HG03139 (cell line): ENCODE measurements at regions not wholly inside any gene's neighbourhood (a gene's known extent, or its start where the extent isn't known, plus 50 kb on each side); places are given as distances from the start of the nearest gene placed in this dataset.
"Not testable (repeated sequence)": the region's sequence is repeated elsewhere in the genome, so short reads cannot be mapped to it uniquely, and the experiment has no call there.

Experiments used
- ATAC-seq: cut with Tn5 transposase; IDR thresholded peaks from one replicate; pipeline ENCODE4 v1.9.1; 2021; ENCODE audit not compliant: unreplicated experiment

DNA sequence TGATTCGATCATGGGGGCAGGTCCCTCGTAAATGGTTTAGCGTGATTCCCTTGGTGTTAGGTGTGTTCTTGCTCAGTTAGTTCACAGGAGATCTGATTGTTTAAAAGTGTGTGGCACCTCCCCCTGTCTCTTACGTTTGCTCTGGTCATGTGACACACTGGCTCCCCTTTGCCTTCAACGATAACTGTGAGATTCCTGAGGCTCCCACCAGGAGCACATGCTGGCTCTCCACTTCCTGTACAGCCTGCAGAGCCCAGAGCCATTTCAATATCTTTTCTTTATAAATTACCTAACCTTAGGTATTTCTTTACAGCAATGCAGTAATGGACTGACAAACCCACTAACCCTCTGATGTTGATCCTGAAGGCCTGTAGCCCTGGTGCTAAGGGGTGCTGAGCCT lies 141.9 kb downstream of the FCRL5 start:
- no peak for ATAC-seq

DNA sequence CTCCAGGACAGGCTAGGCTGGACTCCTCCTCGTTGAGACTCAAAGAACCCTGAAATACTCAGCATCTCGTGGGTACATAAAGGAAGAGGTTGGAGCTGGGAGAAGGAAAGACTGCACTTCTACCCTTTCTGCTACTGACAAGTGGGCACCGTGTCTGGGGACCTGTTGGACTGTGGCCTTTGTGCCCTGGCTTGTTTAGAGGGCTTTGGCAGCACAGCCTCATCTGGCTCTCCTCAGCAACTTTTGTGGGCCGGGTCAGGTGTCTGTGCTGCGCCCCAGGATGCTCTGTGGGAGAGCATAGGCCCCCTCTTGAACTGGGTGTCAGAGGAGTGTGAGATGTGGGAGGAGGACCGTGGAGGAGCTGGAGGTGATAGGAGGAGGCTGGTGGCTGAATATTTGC lies 142.4 kb downstream of the FCRL5 start:
- no peak for ATAC-seq

DNA sequence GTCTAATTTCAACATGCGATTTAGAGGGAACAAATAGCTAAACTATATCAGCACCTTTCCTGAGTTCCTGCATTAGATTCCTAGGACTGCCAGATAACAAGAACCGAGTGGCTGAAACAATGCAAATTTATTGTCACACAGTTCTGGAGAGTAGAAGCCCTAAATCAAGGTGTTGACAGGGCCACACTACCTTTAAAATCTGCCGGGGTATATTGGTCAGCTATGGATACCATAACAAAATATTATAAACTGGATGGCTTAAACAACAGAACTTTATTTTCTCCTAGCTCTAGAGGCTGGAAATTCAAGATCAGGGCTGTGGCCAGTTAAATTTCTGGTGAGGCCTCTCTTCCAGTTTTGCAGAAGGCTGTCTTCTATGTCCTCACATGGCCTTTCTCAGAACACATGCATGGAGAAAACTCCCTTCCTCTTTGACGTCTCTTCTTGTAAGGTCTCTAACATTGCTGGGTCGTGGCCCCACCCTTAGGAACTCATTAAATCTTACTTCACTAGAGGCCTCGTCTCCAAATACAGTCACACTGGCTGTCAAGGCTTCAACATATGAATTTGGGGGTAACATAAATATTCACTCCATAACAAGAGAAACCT lies 144.3 kb downstream of the FCRL5 start:
- ATAC-seq, result no peak

DNA sequence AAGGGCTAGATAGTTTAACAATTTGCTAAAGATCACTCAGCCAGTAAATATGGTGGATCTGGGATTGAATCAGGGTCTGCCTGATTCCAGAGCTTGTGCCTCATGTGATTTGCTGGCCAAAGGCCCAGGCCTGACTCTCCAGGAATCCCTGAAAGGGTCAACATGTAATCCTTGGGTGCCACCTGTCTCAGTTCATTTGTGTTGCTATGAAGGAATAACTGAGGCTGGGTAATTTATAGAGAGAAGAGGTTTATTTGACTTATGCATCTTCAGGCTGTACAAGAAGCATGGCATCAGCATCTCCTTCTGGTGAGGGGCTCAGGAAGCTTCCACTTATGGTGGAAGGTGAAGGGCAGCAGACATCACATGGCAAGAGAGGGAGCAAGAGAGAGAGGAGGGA lies 144.9 kb downstream of the FCRL5 start:
- ATAC-seq, result no peak

DNA sequence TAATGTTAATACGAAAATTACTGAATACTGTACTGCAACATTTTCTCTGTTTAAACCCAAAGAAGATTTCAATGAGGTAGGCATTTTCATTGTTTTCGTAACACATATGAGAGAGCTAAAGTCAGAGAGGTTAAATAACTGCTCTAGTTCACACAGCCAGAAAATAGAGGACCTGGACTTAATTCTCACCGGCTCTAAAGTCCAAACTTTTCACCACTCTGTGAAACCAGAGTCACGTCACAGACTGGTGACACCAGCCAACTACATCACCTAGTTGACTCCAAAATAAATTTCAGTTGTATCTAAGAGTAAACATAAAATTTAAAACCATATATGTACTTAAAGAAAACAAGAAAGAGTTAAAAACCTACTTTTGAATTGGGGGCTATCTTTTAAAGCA lies 146.7 kb downstream of the FCRL5 start:
- ATAC-seq, result no peak

DNA sequence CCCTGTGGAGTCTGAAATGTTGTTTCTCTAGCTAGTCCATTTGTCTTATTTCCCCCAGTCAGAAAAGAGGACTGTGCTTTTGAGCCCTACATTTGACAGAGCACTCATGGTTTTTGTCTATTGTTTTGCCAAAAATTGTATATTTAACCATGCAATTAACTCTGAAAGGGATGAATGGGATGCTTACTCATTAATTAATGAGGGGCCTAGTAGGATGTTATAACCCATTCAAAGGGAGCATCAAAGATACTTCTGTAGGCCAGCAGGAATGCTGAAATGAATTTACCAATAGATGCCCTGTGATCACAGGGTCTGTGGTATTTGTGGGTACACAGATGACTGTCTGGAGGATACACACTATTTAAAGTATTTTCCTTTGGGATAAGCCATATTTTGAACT lies 147.7 kb downstream of the FCRL5 start:
- no peak for ATAC-seq

DNA sequence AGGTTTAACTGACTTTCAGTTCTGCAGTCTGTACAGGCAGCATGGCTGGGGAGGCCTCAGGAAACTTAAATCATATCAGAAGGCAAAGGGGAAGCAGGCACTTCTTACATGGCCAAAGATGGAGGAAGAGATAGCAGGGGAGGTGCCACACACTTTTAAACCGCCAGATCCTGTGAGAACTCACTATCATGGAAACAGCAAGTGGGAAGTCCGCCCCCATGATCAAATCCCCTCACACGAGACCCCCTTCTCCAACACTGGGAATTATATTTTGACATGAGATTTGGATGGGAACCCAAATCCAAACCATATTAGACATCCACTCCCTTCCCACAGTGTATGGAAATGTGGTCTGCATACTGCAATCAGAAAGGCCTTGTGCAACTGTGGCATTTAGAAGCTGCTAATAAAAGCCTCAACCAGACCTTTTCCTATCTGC lies 148.2 kb downstream of the FCRL5 start:
- ATAC-seq, result no peak

DNA sequence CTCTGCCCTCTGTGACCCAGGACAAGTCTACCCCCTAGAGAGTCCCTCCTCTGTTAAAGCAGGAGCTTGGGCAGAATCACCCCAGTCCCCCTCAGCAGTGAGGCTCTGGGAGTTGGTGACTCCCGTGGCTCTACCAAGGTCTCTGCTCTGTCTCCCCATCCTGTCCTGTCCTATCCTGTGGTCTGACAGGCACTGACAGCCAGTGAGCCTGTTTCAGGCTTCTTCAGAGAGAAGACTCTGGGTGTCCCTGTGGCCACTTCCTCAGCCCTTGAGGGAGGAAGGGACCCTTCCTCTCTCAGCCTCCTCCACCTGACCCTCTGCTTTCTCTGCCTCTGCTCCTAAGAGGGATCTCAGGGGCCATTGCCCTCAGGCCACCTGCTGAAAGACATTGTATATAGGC lies 148.7 kb downstream of the FCRL5 start:
- no peak for ATAC-seq

DNA sequence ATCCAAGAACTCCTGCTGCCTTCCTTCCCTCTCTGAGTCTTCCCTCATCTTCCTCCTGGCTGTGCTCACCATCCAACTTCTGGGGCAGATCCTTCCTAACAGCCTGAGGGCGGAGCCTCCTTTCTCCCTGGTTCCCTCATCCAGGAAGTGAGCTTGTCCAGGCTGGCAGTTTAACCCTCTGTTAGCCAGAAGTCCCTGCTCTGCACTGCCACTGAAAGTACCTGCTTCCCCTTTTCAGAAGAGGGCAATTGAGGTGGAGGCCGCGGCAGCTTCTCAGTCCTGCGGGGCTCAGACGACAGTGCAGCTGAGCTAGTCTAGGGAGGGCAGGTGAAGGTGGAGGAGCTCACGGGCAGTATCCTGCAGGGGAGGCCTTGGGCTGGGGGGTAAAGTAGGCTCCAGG lies 149.1 kb downstream of the FCRL5 start:
- no peak for ATAC-seq

DNA sequence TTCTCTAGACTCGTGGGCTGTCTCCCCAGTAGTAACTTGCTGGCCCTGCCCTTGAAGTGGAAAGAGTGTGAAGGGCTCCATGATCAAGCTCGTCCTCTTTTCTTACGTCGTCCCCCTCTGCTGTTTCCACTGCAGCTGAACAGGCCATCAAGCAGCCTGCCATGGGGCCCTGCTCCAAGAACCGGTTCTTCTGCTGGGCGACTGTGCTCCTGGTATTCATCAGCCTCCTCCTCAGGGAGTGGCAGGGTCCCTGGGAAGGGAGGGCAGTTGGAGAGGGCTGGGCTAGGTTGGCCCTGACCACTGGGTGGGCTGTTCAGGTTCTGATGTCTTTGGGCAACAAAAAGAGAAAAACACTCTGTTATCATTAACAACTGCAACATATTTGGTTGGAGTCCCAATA lies 151.5 kb downstream of the FCRL5 start:
- ATAC-seq, result no peak

DNA sequence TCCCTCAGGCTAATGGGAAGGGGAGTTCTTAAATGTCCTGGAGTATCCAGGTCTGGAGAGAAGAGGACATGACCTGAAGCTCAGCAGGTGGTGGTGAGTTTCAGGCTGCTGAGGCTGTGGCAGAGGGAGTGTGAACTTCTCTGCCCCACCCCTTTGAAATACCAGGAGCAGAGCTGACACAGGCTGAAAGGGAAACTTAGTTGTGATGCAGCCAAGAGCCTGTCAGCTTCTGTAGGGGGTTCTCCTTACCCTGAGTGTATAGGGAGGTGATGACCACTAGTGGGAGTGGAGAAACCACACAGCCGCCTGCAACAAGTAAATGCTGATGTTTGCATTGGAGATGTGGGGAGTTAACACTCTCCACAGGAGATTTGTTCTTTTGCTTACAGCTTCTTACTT lies 152.3 kb downstream of the FCRL5 start:
- ATAC-seq, result no peak

DNA sequence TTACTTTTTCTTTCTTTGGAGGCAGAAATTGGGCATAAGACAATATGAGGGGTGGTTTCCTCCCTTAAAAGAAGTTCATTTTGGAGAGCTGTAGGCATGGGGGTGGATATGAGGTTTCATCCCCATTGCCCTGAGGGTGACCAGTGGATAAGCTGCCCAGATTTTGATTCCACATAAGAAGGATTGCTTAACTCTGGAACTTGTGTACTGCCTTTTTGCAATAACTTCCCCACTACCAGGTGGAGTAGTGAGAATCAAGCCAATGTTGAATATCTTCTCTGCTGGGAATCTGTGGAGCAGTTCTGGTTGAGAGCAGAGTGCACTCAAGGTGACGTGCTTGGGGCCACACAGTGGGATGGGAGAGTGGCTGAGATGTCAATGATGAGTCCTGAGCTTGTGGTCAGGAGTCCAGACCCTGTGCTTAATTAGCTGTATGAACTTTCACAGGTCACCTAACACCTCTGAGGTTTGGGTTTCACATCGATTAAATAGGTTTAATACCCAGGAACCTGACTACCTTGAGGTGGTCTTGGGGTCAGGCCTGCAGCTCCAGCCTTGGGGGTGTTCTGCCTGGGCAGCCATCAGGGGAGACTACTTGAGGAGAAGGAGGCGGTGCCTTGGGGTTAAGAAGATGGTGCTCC lies 152.9 kb downstream of the FCRL5 start:
- no peak for ATAC-seq

DNA sequence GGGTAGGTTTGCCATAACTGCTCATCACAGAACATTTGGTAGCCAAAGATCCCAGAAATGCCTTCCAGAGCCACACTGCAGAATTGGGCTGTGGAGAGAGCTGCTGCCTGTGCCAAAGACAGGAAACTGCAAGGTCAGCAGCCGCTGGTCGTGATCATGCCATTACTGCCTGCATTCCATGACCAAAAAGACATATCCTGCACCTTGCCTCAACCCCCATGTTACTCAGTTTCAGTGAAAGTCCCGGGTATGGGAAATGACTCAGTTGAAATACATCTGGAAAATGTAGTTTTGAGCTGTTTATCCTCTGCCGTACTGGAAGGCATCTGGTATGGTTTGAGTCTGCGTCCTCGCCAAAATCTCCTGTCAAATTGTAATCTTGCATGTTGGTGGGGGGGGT lies 161.7 kb downstream of the FCRL5 start:
- ATAC-seq, result no peak

DNA sequence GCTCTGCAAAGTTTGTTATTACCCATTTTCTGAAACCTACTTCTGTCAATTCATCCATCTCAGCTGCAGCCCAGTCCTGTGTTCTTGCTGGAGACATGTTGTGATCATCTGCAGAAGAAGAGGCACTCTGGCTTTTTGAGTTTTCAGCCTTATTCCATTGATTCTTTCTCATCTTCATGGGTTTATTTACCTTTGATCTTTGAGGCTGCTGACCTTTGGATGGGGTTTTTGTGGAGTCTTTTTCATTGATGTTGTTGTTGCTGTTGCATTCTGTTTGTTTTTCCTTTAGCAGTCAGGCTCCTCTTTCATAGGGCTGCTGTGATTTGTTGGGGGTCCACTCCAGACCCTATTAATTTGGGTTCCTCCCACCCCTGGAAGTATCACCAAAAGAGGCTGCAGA lies 164.3 kb downstream of the FCRL5 start:
- no peak for ATAC-seq

DNA sequence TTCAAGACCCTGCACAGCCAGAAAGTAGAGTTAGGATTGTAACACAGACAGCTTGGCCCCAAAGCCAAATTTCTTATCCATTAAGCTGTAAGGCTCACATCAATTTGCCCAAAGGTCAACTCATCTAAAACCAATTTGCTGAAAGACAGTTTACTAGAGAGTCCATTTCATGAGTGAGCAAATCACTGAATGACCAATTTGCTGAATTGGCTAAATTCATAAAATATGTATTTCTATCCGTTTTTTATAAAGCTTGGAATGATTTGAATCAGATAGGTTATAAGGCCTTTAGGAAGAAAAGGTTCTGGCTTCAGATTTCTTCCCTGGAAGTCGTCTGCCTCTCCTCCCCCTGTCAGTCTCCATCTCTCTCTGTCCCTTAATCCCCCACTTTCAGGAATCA lies 168.1 kb downstream of the FCRL5 start:
- ATAC-seq, result no peak

DNA sequence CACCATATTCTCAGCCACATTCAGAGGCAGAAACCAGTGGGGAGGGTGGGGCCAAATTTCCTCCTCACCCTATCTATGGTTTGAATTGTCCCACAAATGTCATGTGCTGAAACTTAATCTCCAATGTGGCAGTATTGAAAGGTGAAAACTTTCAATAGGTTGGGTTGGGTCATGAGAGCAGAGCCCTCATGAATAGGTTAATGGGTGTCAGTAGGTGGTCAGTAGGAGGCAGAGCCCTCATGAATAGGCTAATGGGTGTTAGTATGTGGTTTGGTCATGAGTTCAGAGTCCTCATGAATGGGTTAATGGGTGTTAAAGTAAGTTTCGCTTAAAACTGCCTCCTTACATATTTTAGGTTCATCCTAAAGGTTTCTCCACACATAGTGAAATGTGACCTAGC lies 170.0 kb downstream of the FCRL5 start:
- ATAC-seq, result no peak

DNA sequence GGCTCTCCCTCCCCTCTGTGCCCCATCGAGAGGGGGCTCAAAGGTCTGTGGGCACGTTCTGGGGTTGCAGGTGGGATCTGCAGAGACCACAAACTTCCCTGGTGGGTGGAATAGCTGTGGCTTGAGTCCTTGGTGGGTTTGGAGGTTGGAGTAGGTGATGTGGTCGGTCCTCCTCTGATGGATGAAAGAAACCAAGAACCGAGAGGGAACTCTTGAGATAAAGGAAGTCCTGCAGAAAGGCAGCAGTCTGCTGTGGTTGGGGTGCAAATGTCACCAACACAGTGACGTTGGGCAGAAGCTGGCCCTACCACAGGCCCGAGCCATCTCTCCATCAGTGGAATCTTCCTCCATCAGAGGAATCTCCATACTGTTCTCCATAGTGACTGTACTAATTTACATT lies 171.8 kb downstream of the FCRL5 start:
- no peak for ATAC-seq

DNA sequence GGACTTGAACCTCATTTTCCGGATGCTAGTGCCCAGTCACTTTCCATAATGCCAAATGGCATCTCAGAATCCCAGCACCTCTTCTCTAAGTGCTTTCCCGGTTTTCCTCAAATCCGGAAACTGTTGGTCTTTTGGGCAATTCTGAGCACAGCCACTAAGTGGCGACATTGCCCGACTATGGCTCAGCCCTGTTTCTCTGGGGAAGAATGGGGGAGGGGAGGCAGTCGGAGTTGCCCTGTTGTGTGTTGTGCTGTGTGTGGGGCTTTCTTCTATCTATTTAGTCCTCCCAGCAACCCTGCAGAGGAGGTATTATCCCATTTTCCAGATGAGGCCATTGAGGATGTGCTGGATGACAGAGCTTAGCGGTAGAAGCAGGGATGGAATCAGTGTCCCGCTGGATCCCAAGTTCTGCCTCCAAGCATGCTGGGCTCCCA lies 175.0 kb downstream of the FCRL5 start:
- not testable (repeated sequence) for ATAC-seq

DNA sequence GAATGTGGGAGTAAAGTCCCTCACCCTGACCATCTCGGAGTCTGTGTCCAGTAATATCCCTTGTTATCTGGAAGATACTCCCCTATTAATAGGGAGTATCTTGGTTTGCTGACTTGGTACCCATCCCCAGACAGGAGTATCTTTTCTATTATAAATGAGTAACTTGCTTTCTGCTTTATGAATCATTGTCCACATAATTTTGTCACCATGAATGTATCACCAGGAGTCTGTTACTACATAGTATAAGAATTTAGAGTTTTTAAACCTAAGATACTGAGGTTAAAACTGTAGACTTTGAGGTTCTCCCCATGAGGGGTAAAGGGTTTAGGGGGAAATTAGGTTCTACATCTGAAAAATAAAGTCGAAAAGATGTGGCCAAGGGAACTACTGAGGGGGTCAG lies 175.6 kb downstream of the FCRL5 start:
- no peak for ATAC-seq

DNA sequence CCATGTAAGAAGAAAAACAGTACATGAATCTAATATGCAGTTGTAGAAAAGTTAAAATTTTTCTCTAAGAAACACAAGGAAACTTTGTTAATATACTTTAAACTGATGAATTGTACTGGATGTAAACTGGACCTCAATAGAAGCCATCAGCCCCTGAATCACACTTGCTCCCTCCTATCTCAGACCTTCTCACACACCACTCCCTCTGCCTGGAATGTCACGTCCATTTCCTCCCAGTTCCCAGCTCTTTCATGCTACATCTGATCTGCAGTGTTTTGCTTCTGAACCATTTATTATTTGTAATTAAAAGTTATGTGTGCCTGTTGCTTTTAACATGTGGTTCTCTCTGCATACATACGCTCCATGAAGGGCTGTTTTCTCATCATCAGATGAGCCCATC lies 180.0 kb downstream of the FCRL5 start:
- ATAC-seq, result not testable (repeated sequence)

DNA sequence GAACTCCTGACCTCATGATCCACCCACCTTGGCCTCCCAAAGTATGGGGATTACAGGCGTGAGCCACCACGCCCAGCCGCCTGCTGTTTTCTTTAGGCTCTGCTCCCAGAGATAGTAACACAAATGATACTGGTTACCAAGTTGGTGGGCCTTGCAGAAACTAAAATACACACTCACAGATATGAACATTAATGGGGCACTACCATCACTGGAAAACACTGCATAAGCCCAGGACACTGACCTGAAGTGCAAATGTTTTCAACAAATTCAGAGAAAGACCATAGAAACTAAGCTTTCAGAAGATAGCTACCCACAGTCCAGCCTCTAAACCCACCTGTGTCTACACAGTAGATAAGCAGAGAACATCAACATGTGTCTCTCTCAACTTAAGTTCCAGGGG lies 180.5 kb downstream of the FCRL5 start:
- ATAC-seq, result no peak

DNA sequence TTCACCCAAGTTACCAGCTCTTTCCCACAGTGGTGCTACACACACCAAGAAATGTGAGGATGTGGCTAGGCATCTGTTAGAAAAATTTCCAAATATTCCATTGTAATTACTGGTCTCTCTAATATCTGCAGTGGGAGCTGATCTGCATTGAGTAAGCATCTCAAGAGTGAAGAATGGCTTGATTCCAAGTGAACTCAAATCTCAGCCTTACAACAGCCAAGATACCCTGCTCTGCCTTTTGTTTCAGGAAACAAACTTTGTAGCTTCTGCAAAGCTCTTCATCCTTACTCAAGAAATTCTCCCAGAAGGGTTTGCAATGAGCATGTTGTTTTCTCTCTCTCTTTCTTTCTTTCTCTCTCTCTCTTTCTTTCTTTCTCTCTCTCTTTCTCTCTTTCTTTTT lies 181.1 kb downstream of the FCRL5 start:
- no peak for ATAC-seq

DNA sequence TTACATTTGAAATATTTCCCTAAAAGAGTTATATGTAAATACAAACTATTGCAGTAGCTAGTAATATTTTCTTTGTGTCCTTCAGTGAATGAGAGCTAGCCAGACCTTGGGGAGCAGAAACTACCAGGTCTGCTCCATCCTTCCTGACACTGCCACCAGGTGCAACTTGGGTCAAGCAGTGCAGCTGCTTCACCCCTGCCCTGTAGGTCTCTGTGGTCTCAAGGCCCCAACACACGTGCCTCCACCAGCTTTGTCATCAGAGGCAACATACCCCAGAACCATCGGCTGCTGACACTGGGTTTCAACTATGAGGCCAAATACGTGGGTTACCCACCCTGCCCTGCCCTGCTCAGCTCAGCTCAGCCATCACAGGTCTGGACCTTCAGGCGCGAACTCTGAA lies 181.6 kb downstream of the FCRL5 start:
- ATAC-seq, result no peak
